ENCODE measurements at regions not wholly inside any gene's neighbourhood (a gene's known extent, or its start where the extent isn't known, plus 50 kb on each side); places are given as distances from the start of the nearest gene placed in this dataset.

GRCh38 chr5:13263701-13264100 lies 680.8 kb downstream of the DNAH5 start (continued):
- no peak for TF ChIP-seq SRF (IDR thresholded peaks at IDR 0.05; ENCODE audit: low read depth, low read length)
- no peak for TF ChIP-seq CHD2 (IDR thresholded peaks at IDR 0.05; ENCODE audit: low read length)
- no peak for TF ChIP-seq GABPA (IDR thresholded peaks at IDR 0.05; ENCODE audit: borderline replicate concordance, insufficient read depth, low read length)
- no peak for TF ChIP-seq TEAD4 (IDR thresholded peaks at IDR 0.05; ENCODE audit: low read depth, low read length)
- TF ChIP-seq POLR2AphosphoS5 (IDR thresholded peaks at IDR 0.05; ENCODE audit: low read depth, low read length) = no peak
- no peak for TF ChIP-seq POU5F1 (IDR thresholded peaks at IDR 0.05; ENCODE audit: low read depth, low read length)
- no peak for TF ChIP-seq CHD1 (IDR thresholded peaks at IDR 0.05; ENCODE audit: low read depth, low read length)
- no peak for TF ChIP-seq FOSL1 (IDR thresholded peaks at IDR 0.05; ENCODE audit: insufficient read depth, low read depth, low read length)

Data from H1 (cell line).